Fibroblast of skin of scalp (primary cell): ENCODE measurements at regions not wholly inside any gene's neighbourhood (a gene's known extent, or its start where the extent isn't known, plus 50 kb on each side); places are given as distances from the start of the nearest gene placed in this dataset.

Experiments used
- DNase-seq: peaks from one replicate; pipeline ENCODE4 v3.0.0-alpha.2; 2013

DNA sequence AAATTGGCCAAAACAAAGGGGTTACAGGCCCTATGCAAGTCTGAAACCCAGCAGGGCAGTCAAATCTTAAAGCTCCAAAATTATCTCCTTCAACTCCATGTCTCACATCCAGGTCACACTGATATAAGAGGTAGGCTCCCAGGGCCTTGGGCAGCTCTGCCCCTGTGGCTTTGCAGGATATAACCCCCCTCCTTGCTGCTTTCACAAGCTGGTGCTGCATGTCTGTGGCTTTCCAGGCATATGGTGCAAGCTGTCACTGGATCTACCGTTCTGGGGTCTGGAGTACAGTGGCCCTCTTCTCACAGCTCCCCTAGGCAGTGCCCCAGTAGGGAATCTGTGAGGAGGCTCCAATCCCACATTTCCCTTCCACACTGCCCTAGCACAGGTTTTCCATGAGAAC is 519.6 kb downstream of the ETS1 start:
- DNase-seq = no peak

DNA sequence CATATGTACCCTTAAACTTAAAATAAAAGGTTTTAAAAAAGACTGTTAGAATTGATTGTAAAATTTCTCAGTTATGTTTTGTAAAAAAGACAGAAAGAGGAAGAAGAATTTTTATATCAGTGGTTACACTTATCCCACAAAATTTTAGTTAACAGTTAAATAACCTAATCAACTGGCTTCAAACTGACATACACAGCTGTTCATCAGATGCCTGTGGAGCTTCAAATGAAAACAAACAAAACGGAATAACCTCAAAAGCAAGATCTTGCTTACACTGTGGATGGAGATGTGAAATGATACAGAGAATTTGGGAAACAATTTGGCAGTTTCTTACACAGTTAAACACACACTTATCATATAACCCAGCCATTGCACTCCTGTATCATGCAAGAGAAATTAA is 521.0 kb downstream of the ETS1 start:
- DNase-seq = no peak

DNA sequence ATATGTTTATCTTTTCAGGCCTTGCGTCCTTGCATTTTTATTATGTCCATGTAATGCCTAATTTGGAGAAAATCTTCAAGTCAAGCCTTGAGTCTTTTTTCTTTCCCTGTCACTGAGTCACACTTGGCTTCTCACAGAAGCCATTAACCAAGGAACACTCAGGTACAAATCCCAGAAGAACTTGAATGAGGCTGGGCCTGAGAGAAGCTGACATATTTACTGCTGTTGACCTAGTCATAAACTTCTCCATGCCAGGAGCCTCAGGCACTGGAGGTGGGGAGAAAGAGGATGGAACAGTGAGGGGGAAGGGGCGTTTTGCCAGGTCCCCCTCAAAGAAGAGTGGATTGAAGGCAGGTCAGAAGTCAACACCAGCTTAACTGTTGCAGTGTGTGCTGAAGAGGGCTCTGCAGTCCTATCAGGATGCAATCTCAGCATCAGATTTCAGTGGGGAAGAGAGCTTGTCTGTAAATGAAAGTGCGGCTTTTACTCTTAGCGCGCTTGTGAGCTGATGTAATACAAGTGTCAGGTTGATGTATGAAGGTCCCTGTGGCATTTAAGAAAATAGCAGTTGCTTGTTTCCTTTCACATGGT is 526.0 kb downstream of the ETS1 start:
- DNase-seq = peak; percentile 70

DNA sequence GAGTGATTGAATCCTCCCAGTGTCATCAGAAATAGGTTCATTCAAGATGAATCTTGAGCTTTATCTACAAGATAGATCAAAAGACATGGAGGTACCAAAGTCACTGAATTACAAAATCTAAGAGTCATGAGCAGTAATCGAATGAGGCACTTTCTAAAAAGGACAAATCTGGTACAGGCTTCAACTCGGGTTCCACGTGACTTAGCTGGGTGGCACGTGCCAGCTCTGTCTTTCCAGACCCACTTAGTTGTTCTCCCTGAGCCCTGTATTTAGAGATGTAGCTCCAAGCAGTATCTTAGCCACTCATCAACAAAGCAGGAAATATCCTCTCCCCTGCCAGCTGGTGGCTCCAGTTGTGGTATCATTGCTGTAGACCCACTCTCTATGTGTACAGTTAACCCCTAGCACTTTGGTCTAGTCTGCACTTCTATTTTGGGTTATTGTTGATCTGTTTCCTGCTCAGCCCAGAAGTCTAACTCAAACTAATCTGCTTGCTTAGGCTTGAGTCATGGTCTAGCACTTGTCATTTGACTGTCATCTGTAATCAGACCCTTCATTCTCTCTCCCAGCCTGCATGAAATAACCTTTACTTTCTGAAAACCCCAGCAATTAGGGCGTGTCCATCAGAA is 528.7 kb downstream of the ETS1 start:
- no peak for DNase-seq

DNA sequence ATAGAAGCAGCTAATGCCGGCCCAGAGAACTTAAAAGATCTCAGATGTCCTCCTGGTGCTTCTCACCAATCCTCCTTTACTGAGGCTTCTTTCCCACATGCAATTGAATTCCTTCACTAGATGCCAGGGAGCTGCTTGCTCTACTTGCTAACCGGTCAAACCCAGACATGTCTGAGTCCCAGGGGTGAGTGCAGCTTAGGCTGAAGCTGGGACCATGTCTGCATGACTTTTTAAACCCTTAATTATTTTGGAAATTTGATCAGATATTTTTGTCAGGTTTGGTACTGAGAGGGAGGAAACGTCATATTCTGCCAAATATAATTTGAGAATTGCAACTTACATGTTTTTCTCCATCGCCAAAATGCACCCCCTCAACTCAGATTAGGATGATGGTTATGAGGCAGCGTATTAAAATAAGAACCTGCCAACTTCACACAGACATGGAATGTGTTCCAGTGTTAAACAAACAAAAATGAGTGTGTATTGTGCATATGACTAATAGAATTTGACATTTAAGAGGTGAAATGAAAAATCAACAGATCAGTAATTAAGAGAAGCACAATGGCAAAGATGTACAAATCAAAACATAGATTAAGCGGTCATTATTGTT is 529.5 kb downstream of the ETS1 start:
- DNase-seq = peak; percentile 28

DNA sequence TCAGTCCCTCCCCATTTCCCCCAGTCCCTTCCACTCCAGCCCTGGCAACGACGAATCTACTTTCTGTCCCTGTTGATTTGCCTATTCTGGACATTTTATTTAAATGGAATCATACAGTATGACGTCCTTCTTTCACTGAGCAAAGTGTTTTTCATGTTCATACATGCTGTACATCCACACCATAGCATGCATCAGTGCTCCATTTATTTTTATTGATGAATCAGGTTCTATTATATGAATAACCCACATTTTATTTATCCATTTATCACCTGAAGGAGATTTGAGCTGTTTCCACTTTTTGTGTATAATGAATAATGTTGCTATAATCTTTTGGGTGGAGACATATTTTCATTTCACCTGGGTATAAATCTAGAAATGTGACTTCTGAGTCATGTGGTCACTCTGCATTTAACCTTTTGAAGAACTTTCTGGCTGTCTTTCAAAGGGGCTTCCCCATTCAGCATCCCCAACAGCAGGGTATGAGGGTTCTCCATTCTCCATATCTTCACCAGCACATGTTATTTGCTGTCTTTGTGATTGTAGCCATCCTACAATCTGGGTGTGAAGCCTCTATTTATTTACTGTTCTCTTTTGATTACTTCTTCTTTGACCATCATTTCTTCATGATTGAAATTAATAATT is 531.7 kb downstream of the ETS1 start:
- DNase-seq = no peak

DNA sequence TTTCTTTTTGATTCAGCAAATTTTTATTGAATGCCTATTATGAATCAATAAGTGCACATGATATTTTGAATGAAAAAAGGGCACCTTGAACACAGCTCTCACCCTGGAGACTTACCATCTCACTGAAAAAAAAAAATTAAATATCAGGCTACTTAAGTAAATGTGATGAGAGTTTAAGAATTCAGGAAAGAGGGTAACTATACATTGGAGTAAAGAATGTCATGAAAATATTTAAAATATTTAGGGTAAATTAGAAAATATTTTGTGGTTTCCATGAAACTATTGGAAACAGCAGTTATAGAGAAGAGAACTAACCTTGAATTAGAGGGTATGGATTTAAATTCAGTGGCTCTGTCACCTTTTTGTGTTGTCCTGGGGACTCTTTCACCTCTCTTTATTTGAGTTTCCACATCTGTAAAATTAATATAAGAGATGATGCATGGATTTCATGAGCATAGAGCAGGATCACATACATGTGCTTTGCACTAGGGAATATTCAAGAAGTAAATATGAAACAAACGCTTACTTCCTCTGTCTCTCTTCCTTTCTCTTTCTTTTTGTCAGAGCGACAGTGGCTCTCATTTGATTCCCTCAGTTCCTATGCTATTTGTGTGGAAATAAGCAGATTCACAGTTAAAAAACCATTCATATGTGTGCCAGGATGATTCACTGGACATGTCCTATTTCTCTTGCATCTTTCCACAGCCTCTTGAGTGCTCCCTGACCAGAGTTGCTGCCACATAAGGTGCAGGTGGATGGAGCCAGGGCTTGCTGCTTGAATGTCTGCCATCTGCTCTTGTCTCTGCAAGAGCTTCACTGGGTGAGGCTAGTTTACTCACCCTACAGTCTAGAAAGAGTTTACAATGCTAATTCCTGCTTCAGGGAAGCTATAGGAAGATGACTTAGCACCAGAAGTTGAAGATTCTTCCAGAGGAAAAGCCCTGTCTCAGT is 533.1 kb downstream of the ETS1 start:
- DNase-seq = peak; percentile 56

DNA sequence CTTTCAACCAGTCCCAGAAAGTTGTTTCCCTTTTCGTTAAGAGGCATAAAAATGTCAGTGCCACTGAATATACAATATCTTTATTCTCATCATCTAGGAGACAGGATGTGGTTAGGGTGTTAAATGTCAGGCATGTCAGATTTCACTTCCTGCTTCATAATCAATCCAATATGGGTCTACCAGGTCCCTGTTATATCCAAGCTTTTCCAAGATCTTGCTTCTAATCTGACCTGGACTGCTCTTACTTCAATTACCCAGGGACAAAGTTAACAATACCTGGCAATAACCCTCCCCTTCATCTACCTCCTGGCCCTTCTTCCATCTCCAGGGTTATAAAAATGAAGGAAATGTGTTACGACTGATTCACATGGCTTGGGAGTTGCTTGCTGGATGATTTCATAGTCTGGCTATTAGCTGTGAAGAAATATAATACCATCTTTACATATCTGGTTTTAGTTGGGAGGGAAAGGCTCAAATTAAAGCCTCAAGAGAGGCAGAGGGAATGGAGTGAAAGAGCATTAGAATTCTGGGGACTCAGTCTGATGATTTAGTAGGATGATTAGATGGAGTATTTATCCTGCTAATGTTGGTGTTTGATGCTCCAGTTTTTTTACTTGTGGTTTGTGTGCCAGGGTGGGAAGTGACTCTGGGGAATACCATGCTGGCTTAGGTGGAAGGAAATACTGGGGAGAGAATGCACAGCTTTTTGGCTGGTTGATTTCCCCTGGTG is 534.3 kb downstream of the ETS1 start:
- peak; percentile 94 for DNase-seq

DNA sequence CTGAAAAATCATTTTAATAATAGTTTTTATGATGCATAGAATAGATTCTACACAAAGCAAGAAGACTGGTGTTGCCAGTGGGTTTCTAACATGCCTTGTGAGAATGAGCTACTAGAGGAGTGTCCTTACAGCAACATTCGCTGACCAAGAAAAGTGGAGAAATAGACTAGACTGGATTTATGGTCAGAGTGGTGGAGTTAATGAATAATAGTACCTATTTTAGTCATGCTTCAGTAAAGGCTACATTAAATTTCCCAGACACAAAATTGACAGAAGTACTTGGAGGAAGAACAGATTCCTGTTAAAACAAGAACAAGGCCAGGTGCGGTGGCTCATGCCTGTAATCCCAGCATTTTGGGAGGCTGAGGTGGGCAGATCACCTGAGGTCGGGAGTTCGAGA is 539.2 kb downstream of the ETS1 start:
- no peak for DNase-seq

DNA sequence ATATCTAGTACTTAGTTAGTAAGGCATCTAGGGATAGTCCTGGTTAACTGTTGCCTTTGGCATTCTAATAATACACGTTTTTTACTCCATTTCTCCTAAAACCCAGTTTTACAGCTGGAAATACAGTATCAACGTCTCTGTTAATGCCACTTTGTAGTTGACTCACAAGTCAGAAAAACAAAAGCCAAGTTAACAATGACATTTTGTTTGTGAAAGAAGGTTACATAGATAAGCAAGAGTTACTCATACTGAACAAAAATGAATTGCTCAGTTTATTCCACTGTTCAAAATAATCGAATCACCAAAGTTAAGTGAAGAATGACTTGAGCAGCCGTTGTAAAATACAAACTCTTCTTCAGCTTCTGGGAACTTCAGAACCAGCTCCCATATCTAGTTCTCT is 540.3 kb downstream of the ETS1 start:
- DNase-seq = no peak

DNA sequence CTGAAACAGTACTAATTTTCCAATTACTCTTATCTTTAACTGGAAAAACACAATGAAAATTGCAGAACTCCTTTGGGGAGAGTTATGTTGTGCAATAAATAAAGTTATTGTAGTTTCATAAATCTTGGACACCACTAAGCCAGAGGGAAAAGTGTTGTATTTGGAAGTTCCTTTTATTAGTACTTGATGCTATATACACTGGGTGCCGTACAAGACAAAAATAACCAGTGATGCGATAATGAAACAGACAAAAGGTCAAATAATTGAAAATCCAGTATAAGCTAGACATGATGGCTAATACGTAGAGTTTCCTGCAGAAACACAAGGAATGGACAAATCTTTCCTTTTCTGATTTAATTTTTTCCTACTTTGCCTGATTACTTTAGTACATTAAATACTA is 541.1 kb downstream of the ETS1 start:
- no peak for DNase-seq

DNA sequence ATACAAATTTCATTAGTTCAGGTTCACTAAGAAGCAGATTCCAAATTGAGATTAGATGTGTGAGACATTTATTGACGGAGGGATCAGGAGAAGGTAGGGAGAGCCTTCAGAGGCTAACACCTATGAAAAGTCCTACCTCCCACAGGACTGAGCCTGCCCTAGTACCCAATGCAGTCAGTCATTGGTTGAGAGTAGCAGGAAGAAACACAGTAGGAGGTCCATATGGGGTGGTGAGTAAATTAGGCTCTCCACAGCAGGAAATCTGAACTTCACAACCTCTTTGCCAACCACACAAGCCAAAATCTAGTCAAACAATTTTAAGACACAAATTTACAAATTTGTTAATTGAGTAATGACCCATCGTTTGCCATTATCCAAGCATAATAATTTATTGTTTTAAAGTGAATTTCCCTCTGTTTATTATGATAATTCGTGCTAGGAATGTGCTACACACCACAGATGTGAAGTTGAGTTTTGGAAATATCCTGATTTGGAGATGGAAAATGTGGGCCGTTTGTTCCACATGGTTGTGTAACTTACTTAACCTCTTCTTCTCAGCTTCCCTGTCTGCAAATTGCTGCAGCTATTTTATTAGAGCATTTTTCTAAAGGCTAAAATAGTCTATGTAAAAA is 542.1 kb downstream of the ETS1 start:
- no peak for DNase-seq

DNA sequence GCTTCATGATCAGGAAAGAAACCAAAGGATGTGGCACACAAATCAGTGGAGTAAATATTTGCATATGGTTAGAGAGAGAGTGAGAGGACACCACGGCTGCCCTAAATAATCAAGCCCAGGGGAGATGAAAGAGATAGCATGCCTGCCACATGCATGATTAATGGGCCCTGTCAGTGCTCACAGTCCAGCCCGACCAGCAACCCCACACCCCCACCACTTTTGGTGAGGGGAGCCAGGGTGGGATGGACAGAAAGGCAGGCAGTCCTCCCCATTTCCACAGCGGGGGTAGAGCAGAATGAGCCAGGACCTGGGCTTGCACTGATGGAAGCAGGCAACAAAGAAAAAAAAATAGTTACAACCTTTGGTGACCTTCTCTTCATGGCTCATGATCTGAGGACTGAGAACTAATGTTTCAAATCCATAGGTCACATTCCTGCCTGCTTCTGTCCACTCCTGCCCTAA is 545.0 kb downstream of the ETS1 start:
- no peak for DNase-seq

DNA sequence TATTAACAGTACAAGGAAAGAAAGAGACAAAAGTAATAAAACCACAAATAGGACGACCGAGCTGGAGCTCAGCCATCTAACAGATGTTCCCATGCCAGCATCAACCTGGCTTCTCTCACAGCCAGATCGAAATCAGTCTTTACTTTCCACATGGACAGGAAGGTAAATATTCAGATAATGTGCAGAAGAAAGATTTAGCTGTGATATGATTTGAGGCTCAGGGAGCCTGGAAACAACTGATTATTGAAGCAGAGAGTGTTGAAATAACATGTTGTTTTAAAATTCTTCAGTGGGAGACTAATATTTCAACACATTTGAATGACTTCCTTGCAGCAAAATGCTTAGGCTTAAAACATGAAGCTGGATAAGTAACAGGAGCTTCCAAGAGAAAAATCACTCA is 546.8 kb downstream of the ETS1 start:
- DNase-seq = peak; percentile 59

DNA sequence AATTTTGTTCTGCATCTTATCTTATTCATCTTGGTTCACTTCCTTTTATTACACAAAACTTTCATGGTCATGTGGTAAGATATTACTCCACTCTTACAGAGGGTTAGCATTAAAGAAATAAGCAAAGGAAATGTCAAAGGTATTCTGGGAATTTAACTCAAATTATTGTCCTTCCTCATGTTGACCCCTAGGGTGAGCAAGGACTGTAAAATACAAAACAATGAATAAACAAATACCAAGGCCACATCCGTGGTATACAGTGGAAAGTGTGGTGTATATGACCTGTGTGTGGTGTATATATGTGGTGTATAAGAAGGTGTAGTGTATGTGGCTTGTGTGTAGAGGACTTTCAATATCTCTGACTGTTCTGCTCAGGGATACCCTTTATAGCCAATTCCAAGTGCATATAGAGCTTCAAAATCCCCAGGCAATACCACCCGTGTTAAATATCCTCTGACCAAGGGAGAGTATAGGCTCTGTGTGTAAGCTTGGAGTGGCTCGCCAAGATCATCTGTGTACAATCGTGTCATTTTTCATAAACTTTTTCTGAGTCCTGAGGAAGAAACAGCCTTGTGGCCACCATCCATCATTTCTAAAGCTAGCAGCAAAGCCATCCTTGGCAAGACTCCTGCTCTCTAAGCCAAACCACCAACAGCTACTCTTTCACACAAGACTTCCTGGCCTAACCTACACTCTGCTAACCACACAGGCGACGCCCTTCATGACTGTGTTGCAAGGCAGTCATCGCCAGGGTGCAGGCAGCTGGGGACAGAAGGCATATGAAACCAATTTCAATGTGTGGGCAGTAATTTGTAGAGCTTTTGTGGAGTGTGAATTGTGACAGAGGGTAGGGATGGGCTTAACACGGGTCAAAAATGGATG is 548.0 kb downstream of the ETS1 start:
- DNase-seq = peak; percentile 94

DNA sequence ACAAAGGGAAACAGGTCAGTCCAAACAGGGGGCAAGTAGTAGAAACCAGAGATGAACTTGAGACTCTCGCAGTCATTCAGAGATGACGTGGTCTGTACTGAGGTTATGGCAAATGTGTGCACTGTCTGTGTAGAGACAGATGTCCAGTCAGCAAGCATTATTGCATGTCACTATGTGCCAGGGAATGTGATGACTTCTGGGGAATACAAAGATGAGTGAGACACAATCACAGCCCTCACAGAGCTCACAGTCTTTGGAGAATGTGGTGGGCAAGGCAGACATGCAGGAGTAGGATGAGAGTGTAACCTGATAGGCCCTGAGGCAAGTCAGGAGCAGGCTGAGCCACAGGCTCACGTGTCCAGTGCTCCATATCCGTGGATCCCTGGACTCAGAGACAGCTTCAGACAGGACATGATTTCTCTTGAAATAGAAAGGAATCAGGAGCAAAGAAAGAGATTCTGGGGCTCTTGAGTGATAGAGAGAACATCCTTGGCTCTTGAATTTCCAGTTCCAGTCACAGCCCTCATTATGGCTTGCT is 550.7 kb downstream of the ETS1 start:
- DNase-seq = peak; percentile 24

DNA sequence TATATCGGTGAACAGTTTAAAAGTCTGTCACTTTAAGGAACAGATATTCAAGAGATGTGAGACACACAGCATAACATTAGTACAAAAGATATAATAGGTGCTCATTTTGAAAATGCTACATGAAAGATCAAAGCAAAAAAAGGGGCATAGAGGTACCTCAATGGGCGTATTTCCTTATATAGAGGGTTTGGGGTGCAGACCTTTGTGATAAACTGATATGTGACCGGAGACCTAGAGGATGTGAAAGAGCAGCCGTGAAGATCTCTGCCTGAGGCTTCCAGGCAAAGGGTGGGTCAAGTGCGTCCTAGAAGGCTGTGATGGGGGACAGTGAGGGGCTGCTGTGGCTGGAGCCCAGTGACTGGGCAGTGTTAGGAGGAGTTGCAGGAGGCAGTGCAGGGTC is 551.4 kb downstream of the ETS1 start:
- no peak for DNase-seq

DNA sequence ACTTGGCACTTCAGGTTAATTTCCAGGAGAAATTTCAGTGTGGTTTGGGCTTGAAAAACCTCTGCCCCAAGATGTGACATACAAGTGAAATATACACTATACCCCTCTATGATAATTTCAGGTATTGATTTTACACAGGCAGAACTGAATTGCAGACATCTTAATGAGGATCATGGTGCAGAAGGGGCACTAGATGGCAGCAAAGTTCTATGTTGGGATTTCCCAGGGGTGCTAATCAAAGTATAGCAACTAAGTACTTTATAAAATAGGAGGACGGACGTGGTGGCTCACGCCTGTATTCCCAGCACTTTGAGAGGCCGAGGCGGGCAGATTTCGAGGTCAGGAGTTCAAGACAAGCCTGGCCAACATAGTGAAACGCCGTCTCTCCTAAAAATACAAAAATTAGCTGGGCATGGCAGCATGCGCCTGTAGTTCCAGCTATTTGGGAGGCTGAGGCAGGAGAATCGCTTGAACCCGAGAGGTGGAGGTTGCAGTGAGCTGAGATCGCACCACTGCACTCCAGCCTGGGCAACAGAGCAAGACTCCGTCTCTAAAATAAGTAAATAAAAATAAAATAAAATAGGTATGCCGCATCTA is 555.7 kb downstream of the ETS1 start:
- DNase-seq = peak; percentile 77

DNA sequence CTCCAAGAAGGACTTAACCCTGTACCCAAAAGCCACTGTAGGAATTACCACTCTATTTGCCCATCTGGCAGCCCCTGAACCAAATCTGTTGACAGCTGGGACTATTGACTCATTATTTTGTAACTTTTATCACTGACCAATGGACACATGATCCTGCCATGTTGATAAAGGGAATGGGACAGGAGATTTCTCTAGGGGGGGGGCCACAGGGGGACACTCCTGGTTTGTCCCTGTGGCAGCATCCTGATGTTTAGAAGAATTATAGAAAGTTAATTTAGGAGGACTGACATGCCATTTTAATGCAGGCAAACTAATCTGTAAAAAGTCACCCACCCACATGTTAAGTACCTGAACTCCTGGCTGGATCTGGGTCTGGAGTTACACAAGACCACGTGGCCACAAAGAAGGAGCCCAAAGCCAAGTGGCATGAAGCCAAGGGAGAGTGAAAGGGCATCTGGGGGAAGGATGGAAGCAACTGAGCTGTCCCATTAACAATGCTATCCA is 558.1 kb downstream of the ETS1 start:
- DNase-seq = no peak
